Kidney (tissue), 13 donors: ENCODE measurements at regions not wholly inside any gene's neighbourhood (a gene's known extent, or its start where the extent isn't known, plus 50 kb on each side); places are given as distances from the start of the nearest gene placed in this dataset.

ENCODE experiments used
- DNase-seq, 5 donors: peaks; one replicate each; pipeline ENCODE4 v3.0.0-alpha.2; 2013 to 2020
- FAIRE-seq: peaks from 2 replicates; lab custom pipeline; 2012; peaks lifted over from hg19 to GRCh38; lab: Jason Lieb, UNC
- H3K27ac ChIP-seq, 2 donors: one replicate each; pipeline ENCODE4 v1.7.0; 2013; ENCODE audit warnings: low read depth in 2 of 2, low read length in 2 of 2, inconsistent platforms in 1 of 2
- H3K27me3 ChIP-seq: one replicate; pipeline ENCODE4 v1.7.1; 2013; ENCODE audit warnings: low read length, inconsistent platforms; ENCODE audit not compliant: control insufficient read depth, insufficient read depth
- H3K36me3 ChIP-seq, 3 donors: one replicate each; pipeline versions ENCODE4 v1.7.0 to v1.7.1; 2013; ENCODE audit warnings: low read length in 3 of 3, control low read depth in 1 of 3, inconsistent platforms in 1 of 3; ENCODE audit not compliant: insufficient read depth in 3 of 3, control insufficient read depth in 2 of 3
- H3K4me1 ChIP-seq, 3 donors: one replicate each; pipeline versions ENCODE4 v1.7.0 to v1.7.1; 2013; ENCODE audit warnings: low read length in 3 of 3, inconsistent platforms in 1 of 3, low read depth in 1 of 3; ENCODE audit not compliant: control insufficient read depth in 2 of 3, insufficient read depth in 2 of 3
- H3K4me3 ChIP-seq, 3 donors: one replicate each; pipeline versions ENCODE4 v1.7.0 to v1.8.1; 2013; ENCODE audit warnings: low read length in 3 of 3, control low read depth in 1 of 3, inconsistent platforms in 1 of 3
- H3K9ac ChIP-seq, 3 donors: one replicate each; pipeline versions ENCODE4 v1.7.0 to v1.7.1; 2013; ENCODE audit warnings: low read length in 3 of 3, control low read depth in 1 of 3, inconsistent platforms in 1 of 3
- H3K9me3 ChIP-seq, 3 donors: one replicate each; pipeline versions ENCODE4 v1.7.0 to v1.7.1; 2013; ENCODE audit warnings: low read length in 3 of 3, control low read depth in 1 of 3, inconsistent platforms in 1 of 3; ENCODE audit not compliant: control insufficient read depth in 2 of 3, insufficient read depth in 1 of 3
- intact Hi-C: fragments of 100-400 bp; cut with DNase I; formaldehyde crosslinking; loops from one replicate; pipeline ENCODE4 v1.11.1; 2022
- TF ChIP-seq, protein P1 (sequence below): IDR thresholded peaks from 3 replicates; pipeline ENCODE4 v1.5.1; 2012; ENCODE audit warnings: mild to moderate bottlenecking, moderate library complexity, borderline replicate concordance; ENCODE audit not compliant: insufficient read depth; ENCODE audit errors: extremely low read depth
- donor health status: control.
- donor health status: control.
- donor health status: control.
- donor health status: control.
- donor health status: control.
- donor health status: DM: yes; HTN: yes; CAD: no.
- donor health status: Normal renal cell carcinoma (clear cell type).

DNA sequence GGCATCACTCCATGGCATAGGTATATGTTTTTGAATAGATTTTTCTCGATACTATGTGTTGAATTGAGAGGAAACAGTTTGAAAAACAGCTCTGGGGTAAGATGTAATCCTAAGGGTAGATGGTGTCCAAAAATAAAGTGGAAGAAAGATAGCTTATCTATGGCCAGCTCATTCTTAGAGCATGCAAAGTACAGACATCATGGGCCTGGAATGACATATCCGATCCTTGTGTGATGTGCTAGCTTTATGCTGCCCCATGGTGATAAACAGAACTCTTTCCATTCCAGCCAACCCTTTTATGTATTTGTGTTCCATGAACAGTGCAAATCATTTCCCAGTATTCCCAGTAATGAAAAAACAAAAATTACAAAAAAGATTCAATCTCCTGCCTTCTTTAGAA lies 390.2 kb upstream of the NXPH2 start:
- Histone ChIP-seq H3K27ac (no peak overlapping the region), H3K36me3 (no peaks in the 10 kb centered on the region), H3K4me1 (no peaks in the 10 kb centered on the region), H3K9ac (no peak overlapping the region), H3K27me3 (no peaks in the 10 kb centered on the region), H3K4me3 (no peak overlapping the region), H3K9me3 (no peaks in the 10 kb centered on the region)
- TF ChIP-seq, protein P1, sequence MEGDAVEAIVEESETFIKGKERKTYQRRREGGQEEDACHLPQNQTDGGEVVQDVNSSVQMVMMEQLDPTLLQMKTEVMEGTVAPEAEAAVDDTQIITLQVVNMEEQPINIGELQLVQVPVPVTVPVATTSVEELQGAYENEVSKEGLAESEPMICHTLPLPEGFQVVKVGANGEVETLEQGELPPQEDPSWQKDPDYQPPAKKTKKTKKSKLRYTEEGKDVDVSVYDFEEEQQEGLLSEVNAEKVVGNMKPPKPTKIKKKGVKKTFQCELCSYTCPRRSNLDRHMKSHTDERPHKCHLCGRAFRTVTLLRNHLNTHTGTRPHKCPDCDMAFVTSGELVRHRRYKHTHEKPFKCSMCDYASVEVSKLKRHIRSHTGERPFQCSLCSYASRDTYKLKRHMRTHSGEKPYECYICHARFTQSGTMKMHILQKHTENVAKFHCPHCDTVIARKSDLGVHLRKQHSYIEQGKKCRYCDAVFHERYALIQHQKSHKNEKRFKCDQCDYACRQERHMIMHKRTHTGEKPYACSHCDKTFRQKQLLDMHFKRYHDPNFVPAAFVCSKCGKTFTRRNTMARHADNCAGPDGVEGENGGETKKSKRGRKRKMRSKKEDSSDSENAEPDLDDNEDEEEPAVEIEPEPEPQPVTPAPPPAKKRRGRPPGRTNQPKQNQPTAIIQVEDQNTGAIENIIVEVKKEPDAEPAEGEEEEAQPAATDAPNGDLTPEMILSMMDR = no peak
- no peak for DNase-seq
- no peak for FAIRE-seq
- intact Hi-C loops = no loop called here

DNA sequence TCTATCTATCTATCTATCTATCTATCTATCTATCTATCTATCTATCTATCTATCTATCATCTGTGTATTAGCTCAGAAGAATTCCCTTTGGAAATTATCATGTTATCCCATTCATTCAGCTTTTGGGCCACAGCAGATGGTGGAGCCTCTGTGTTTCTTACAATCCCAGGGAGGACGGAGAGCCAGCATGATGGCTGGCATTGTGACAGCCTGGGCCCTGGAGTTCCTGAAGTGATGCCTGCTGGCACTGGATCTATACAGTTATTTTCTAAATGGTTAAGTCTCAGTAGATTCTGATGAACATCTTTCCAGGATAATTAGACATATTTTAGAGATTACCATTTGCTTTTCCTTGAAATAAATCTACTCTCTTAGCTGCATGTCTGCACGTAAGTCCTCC lies 385.4 kb upstream of the NXPH2 start:
- H3K36me3 ChIP-seq = no peaks in the 10 kb centered on the region
- no peak for DNase-seq
- H3K27ac ChIP-seq = no peak overlapping the region
- no peaks in the 10 kb centered on the region for H3K4me1 ChIP-seq
- TF ChIP-seq, protein P1 = no peak
- H3K9me3 ChIP-seq = no peaks in the 10 kb centered on the region
- no peaks in the 10 kb centered on the region for H3K27me3 ChIP-seq
- H3K4me3 ChIP-seq = no peak overlapping the region
- no peak overlapping the region for H3K9ac ChIP-seq
- FAIRE-seq = no peak
- intact Hi-C loops = no loop called here

DNA sequence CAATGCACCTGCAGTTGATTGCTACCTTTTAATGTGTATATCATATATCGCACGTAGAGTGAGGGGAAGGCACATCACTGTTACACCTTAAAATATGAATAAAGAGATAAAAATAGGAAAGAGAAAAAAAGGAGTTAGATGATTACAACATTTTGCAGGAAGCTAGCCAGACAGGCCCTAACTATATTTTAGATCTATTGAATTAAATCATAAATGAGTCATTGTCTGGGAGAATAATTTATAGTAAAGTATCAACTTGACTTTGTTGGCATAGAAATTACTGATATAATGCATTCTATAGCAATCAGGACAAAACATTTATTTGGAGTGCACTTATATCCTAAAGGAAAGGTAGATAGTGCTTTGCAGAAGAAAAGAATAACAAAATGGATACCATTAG lies 384.9 kb upstream of the NXPH2 start:
- no peaks in the 10 kb centered on the region for H3K27me3 ChIP-seq
- H3K36me3 ChIP-seq = no peaks in the 10 kb centered on the region
- H3K9me3 ChIP-seq = no peaks in the 10 kb centered on the region
- H3K4me3 ChIP-seq = no peak overlapping the region
- no peak for DNase-seq
- intact Hi-C loops = no loop called here
- TF ChIP-seq, protein P1 = no peak
- no peak overlapping the region for H3K9ac ChIP-seq
- H3K4me1 ChIP-seq = no peaks in the 10 kb centered on the region
- no peak for FAIRE-seq
- H3K27ac ChIP-seq = no peak overlapping the region

GRCh38 chr2:139162957-139163356 lies 382.8 kb upstream of the NXPH2 start:
- Histone ChIP-seq H3K4me3 (no peak overlapping the region), H3K27ac (no peak overlapping the region), H3K9ac (no peak overlapping the region), H3K9me3 (no peaks in the 10 kb centered on the region), H3K27me3 (no peaks in the 10 kb centered on the region), H3K36me3 (no peaks in the 10 kb centered on the region), H3K4me1 (no peaks in the 10 kb centered on the region)
- intact Hi-C loops = no loop called here
- DNase-seq = no peak
- no peak for FAIRE-seq
- TF ChIP-seq, protein P1 = no peak
